ENCODE measurements at regions not wholly inside any gene's neighbourhood (a gene's known extent, or its start where the extent isn't known, plus 50 kb on each side); places are given as distances from the start of the nearest gene placed in this dataset.

GRCh38 chr1:81650776-81651175 lies 150.0 kb upstream of the ADGRL2 start:
- no peaks in the 10 kb centered on the region for H3K27me3 ChIP-seq (ENCODE audit: low read length)
- H3K27ac ChIP-seq (ENCODE audit: low read depth, low read length) = no peak overlapping the region
- H3K9me3 ChIP-seq (ENCODE audit: insufficient read depth, low read length) = no peaks in the 10 kb centered on the region
- H3F3A ChIP-seq (ENCODE audit: insufficient read depth) = no peaks in the 10 kb centered on the region
- H3K36me3 ChIP-seq (ENCODE audit: low read length) = no peaks in the 10 kb centered on the region
- TF ChIP-seq EZH2phosphoT487 (conservative IDR thresholded peaks at IDR 0.05; ENCODE audit: low read length) = no peak
- TF ChIP-seq CTCF (IDR thresholded peaks at IDR 0.05; ENCODE audit: insufficient read depth, low read length, poor library complexity, severe bottlenecking) = no peak
- no peaks in the 10 kb centered on the region for H3K79me2 ChIP-seq (ENCODE audit: insufficient read depth, low read length)
- H2AFZ ChIP-seq (ENCODE audit: low read depth, low read length, severe bottlenecking) = no peak overlapping the region
- no peaks in the 10 kb centered on the region for H3K9me2 ChIP-seq (replicated peaks; ENCODE audit: insufficient read depth, low read length)
- no peaks in the 10 kb centered on the region for H4K20me1 ChIP-seq (ENCODE audit: low read depth, low read length)
- H3K9ac ChIP-seq (ENCODE audit: low read length) = no peak overlapping the region
- no peak overlapping the region for H3K4me2 ChIP-seq (ENCODE audit: low read depth, low read length, poor library complexity, severe bottlenecking)
- no peak overlapping the region for H3K4me3 ChIP-seq (ENCODE audit: insufficient read depth, low read length, poor library complexity, severe bottlenecking)

- Histone ChIP-seq H3F3A (ENCODE audit: insufficient read depth) (no peaks in the 10 kb centered on the region), H3K4me2 (ENCODE audit: low read depth, low read length, poor library complexity, severe bottlenecking) (no peak overlapping the region), H3K9ac (ENCODE audit: low read length) (no peak overlapping the region), H3K9me2 (replicated peaks; ENCODE audit: insufficient read depth, low read length) (no peaks in the 10 kb centered on the region), H3K9me3 (ENCODE audit: insufficient read depth, low read length) (no peaks in the 10 kb centered on the region), H3K36me3 (ENCODE audit: low read length) (no peaks in the 10 kb centered on the region), H2AFZ (ENCODE audit: low read depth, low read length, severe bottlenecking) (no peak overlapping the region), H3K27me3 (ENCODE audit: low read length) (no peaks in the 10 kb centered on the region), H3K4me3 (ENCODE audit: insufficient read depth, low read length, poor library complexity, severe bottlenecking) (no peak overlapping the region), H3K27ac (ENCODE audit: low read depth, low read length) (no peak overlapping the region), H3K79me2 (ENCODE audit: insufficient read depth, low read length) (no peaks in the 10 kb centered on the region), H4K20me1 (ENCODE audit: low read depth, low read length) (no peaks in the 10 kb centered on the region)
- TF ChIP-seq EZH2phosphoT487 (conservative IDR thresholded peaks at IDR 0.05; ENCODE audit: low read length) (no peak), CTCF (IDR thresholded peaks at IDR 0.05; ENCODE audit: insufficient read depth, low read length, poor library complexity, severe bottlenecking) (no peak)
These were observed 164.9 kb upstream of the ADGRL2 start for GRCh38 chr1:81635816-81636215.

- H3F3A ChIP-seq (ENCODE audit: insufficient read depth) = no peaks in the 10 kb centered on the region
- H3K27ac ChIP-seq (ENCODE audit: low read depth, low read length) = no peak overlapping the region
- no peaks in the 10 kb centered on the region for H3K9me2 ChIP-seq (replicated peaks; ENCODE audit: insufficient read depth, low read length)
- no peak overlapping the region for H2AFZ ChIP-seq (ENCODE audit: low read depth, low read length, severe bottlenecking)
- H4K20me1 ChIP-seq (ENCODE audit: low read depth, low read length) = no peaks in the 10 kb centered on the region
- H3K9me3 ChIP-seq (ENCODE audit: insufficient read depth, low read length) = no peaks in the 10 kb centered on the region
- H3K4me2 ChIP-seq (ENCODE audit: low read depth, low read length, poor library complexity, severe bottlenecking) = no peak overlapping the region
- H3K9ac ChIP-seq (ENCODE audit: low read length) = no peak overlapping the region
- H3K27me3 ChIP-seq (ENCODE audit: low read length) = no peaks in the 10 kb centered on the region
- no peaks in the 10 kb centered on the region for H3K36me3 ChIP-seq (ENCODE audit: low read length)
- H3K79me2 ChIP-seq (ENCODE audit: insufficient read depth, low read length) = no peaks in the 10 kb centered on the region
- H3K4me3 ChIP-seq (ENCODE audit: insufficient read depth, low read length, poor library complexity, severe bottlenecking) = no peak overlapping the region
- no peak for TF ChIP-seq CTCF (IDR thresholded peaks at IDR 0.05; ENCODE audit: insufficient read depth, low read length, poor library complexity, severe bottlenecking)
- TF ChIP-seq EZH2phosphoT487 (conservative IDR thresholded peaks at IDR 0.05; ENCODE audit: low read length) = no peak
These were observed 166.4 kb upstream of the ADGRL2 start for GRCh38 chr1:81634294-81634693.

GRCh38 chr1:81619156-81619555 lies 181.6 kb upstream of the ADGRL2 start:
- H3K36me3 ChIP-seq (ENCODE audit: low read length) = no peaks in the 10 kb centered on the region
- TF ChIP-seq EZH2phosphoT487 (conservative IDR thresholded peaks at IDR 0.05; ENCODE audit: low read length) (no peak), CTCF (IDR thresholded peaks at IDR 0.05; ENCODE audit: insufficient read depth, low read length, poor library complexity, severe bottlenecking) (no peak)
- H3K4me2 ChIP-seq (ENCODE audit: low read depth, low read length, poor library complexity, severe bottlenecking) = no peak overlapping the region
- H3K27ac ChIP-seq (ENCODE audit: low read depth, low read length) = no peak overlapping the region
- no peaks in the 10 kb centered on the region for H3F3A ChIP-seq (ENCODE audit: insufficient read depth)
- H3K27me3 ChIP-seq (ENCODE audit: low read length) = no peaks in the 10 kb centered on the region
- no peak overlapping the region for H2AFZ ChIP-seq (ENCODE audit: low read depth, low read length, severe bottlenecking)
- H3K4me3 ChIP-seq (ENCODE audit: insufficient read depth, low read length, poor library complexity, severe bottlenecking) = no peak overlapping the region
- no peaks in the 10 kb centered on the region for H3K79me2 ChIP-seq (ENCODE audit: insufficient read depth, low read length)
- no peak overlapping the region for H3K9ac ChIP-seq (ENCODE audit: low read length)
- H3K9me2 ChIP-seq (replicated peaks; ENCODE audit: insufficient read depth, low read length) = no peaks in the 10 kb centered on the region
- no peaks in the 10 kb centered on the region for H3K9me3 ChIP-seq (ENCODE audit: insufficient read depth, low read length)
- H4K20me1 ChIP-seq (ENCODE audit: low read depth, low read length) = no peaks in the 10 kb centered on the region

Measured in SU-DHL-6 (cell line).